Endodermal cell (in vitro differentiated cells): ENCODE measurements at regions not wholly inside any gene's neighbourhood (a gene's known extent, or its start where the extent isn't known, plus 50 kb on each side); places are given as distances from the start of the nearest gene placed in this dataset.

Experiments
- DNase-seq: peaks from one replicate; pipeline ENCODE4 v3.0.0-alpha.2; 2017
- H3K27ac ChIP-seq: 2 replicates; pipeline ENCODE4 v1.5.1; 2013; ENCODE audit warnings: mild to moderate bottlenecking, low read depth, low read length, moderate library complexity
- H3K27me3 ChIP-seq: 2 replicates; pipeline ENCODE4 v1.6.1; 2013; ENCODE audit warnings: mild to moderate bottlenecking, low read length, moderate library complexity; ENCODE audit not compliant: insufficient read depth, control insufficient read depth, poor library complexity, severe bottlenecking
- H3K36me3 ChIP-seq: 2 replicates; pipeline ENCODE4 v1.7.0; 2013; ENCODE audit warnings: mild to moderate bottlenecking, low read length, moderate library complexity; ENCODE audit not compliant: control insufficient read depth, insufficient read depth
- H3K4me1 ChIP-seq: one replicate; pipeline ENCODE4 v1.7.0; 2013; ENCODE audit warnings: low read length; ENCODE audit not compliant: control insufficient read depth, insufficient read depth
- H3K4me3 ChIP-seq: 2 replicates; pipeline ENCODE4 v1.5.1; 2013; ENCODE audit warnings: mild to moderate bottlenecking, low read length, moderate library complexity
- H3K9ac ChIP-seq: 2 replicates; pipeline ENCODE4 v1.6.1; 2013; ENCODE audit warnings: mild to moderate bottlenecking, low read length, moderate library complexity; ENCODE audit not compliant: poor library complexity, severe bottlenecking; ENCODE audit errors: extremely low read depth
- H3K9me3 ChIP-seq: 2 replicates; pipeline ENCODE4 v1.6.1; 2013; ENCODE audit warnings: mild to moderate bottlenecking, low read length, moderate library complexity; ENCODE audit not compliant: control insufficient read depth
- H3K27ac Mint-ChIP-seq: 2 replicates; pipeline ENCODE4 v1.8.0; 2020; ENCODE audit warnings: mixed read lengths
- H3K27me3 Mint-ChIP-seq: 2 replicates; pipeline ENCODE4 v1.8.0; 2021; ENCODE audit warnings: mild to moderate bottlenecking, mixed read lengths; ENCODE audit not compliant: insufficient read depth
- H3K36me3 Mint-ChIP-seq: 2 replicates; pipeline ENCODE4 v1.8.0; 2020; ENCODE audit warnings: low read depth, mixed read lengths
- H3K4me1 Mint-ChIP-seq: 2 replicates; pipeline ENCODE4 v1.8.0; 2020; ENCODE audit warnings: mixed read lengths
- H3K4me3 Mint-ChIP-seq: 2 replicates; pipeline ENCODE4 v1.8.0; 2020; ENCODE audit warnings: mild to moderate bottlenecking, moderate library complexity, mixed read lengths
- H3K9me3 Mint-ChIP-seq: 2 replicates; pipeline ENCODE4 v1.8.0; 2020; ENCODE audit warnings: mild to moderate bottlenecking, mixed read lengths
- CTCF ChIP-seq: fragments of 200-600 bp; sonication (generic); conservative IDR thresholded peaks from 2 replicates; pipeline ENCODE4 v1.5.0; 2021; ENCODE audit warnings: antibody characterized with exemption, mild to moderate bottlenecking
- WGBS, 2 experiments: methylation state at CpG; one replicate each; pipeline versions ENCODE4 v1.1.5 to v1.1.7; 2013; ENCODE audit warnings: missing lambda C conversion rate in 2 of 2, mixed read lengths in 1 of 2; ENCODE audit not compliant: insufficient coverage in 1 of 2, insufficient read length in 1 of 2; 5-methylcytosine and 5-hydroxymethylcytosine counted together

DNA sequence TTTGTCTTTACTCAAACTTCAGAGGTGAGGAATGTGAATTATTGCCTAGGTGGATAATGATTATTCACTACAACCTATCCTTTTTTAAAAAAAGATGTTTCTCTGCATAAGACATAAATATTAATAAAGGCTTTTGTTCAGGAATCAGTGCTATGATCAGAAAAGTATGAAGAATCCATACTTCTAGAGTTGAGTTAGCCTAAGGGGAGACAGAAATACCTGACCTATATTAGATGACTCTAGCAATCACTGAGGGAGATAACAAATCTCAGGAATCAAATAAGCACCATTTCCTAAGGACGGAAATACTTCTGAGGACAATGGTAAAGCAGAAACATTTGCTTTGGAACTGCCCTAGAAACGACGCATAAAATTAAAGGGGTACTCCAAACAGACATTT is 763.8 kb downstream of the GBE1 start:
- Mint-ChIP-seq H3K36me3 (no peaks in the 10 kb centered on the region), H3K27ac (no peak overlapping the region)
- no peaks in the 10 kb centered on the region for H3K4me1 ChIP-seq

GRCh38 chr3:80994767-80995166 is 766.7 kb downstream of the GBE1 start:
- H3K4me1 ChIP-seq = no peaks in the 10 kb centered on the region
- no peaks in the 10 kb centered on the region for H3K36me3 ChIP-seq
- Mint-ChIP-seq H3K4me3 (no peak overlapping the region), H3K27ac (no peak overlapping the region), H3K36me3 (no peaks in the 10 kb centered on the region), H3K9me3 (no peaks in the 10 kb centered on the region), H3K27me3 (no peaks in the 10 kb centered on the region), H3K4me1 (peaks cover 8% of the 10 kb centered on the region)
- no peak overlapping the region for H3K9ac ChIP-seq
- no peak overlapping the region for H3K27ac ChIP-seq
- no peak for TF ChIP-seq CTCF
- no peak overlapping the region for H3K4me3 ChIP-seq
- DNase-seq = no peak
- no peaks in the 10 kb centered on the region for H3K27me3 ChIP-seq
- H3K9me3 ChIP-seq = no peaks in the 10 kb centered on the region
- WGBS, 2 experiments = 60 to 94% methylated on average over 1 to 2 of the region's 2 CpGs

More for the DNA sequence above, 763.8 kb downstream of the GBE1 start:
- Histone ChIP-seq H3K9ac (no peak overlapping the region), H3K4me3 (no peak overlapping the region), H3K27ac (no peak overlapping the region), H3K36me3 (no peaks in the 10 kb centered on the region), H3K27me3 (no peaks in the 10 kb centered on the region), H3K9me3 (no peaks in the 10 kb centered on the region)
- H3K9me3 Mint-ChIP-seq = no peaks in the 10 kb centered on the region
- no peak for DNase-seq
- WGBS, 2 experiments = 87 to 90% methylated on average over 3 of the region's 3 CpGs
- no peaks in the 10 kb centered on the region for H3K27me3 Mint-ChIP-seq
- no peak for TF ChIP-seq CTCF
- H3K4me1 Mint-ChIP-seq = peaks cover 8% of the 10 kb centered on the region
- no peak overlapping the region for H3K4me3 Mint-ChIP-seq

GRCh38 chr3:80994085-80994665 is 767.3 kb downstream of the GBE1 start:
- H3K9me3 Mint-ChIP-seq = no peaks in the 10 kb centered on the region
- no peak overlapping the region for H3K27ac Mint-ChIP-seq
- no peaks in the 10 kb centered on the region for H3K27me3 Mint-ChIP-seq
- H3K4me1 Mint-ChIP-seq = peaks cover 8% of the 10 kb centered on the region
- WGBS, 2 experiments = 91 to 100% methylated on average over 1 to 3 of the region's 3 CpGs
- no peak for DNase-seq
- Histone ChIP-seq H3K36me3 (no peaks in the 10 kb centered on the region), H3K4me1 (no peaks in the 10 kb centered on the region), H3K27ac (no peak overlapping the region), H3K9me3 (no peaks in the 10 kb centered on the region), H3K4me3 (no peak overlapping the region), H3K9ac (no peak overlapping the region), H3K27me3 (no peaks in the 10 kb centered on the region)
- H3K36me3 Mint-ChIP-seq = no peaks in the 10 kb centered on the region
- no peak for TF ChIP-seq CTCF
- H3K4me3 Mint-ChIP-seq = no peak overlapping the region
